Fibroblast of lung (primary cell): ENCODE measurements at regions not wholly inside any gene's neighbourhood (a gene's known extent, or its start where the extent isn't known, plus 50 kb on each side); places are given as distances from the start of the nearest gene placed in this dataset.

Experiments
- DNase-seq, 2 donors: peaks; one replicate each; pipeline versions ENCODE4 v3.0.0 to v3.0.0-alpha.2; 2010; ENCODE audit warnings: low read depth in 2 of 2
- H2AFZ ChIP-seq: 2 replicates; pipeline ENCODE4 v1.5.1; 2012; ENCODE audit warnings: low read length, control low read depth, inconsistent platforms
- H3K27ac ChIP-seq: 2 replicates; pipeline ENCODE4 v1.5.1; 2011; ENCODE audit warnings: low read length, control low read depth; ENCODE audit not compliant: insufficient read depth
- H3K27me3 ChIP-seq: 2 replicates; pipeline ENCODE4 v1.5.1; 2011; ENCODE audit warnings: mild to moderate bottlenecking, low read length; ENCODE audit not compliant: control insufficient read depth, insufficient read depth
- H3K36me3 ChIP-seq: 2 replicates; pipeline ENCODE4 v1.5.1; 2011; ENCODE audit warnings: low read length; ENCODE audit not compliant: control insufficient read depth, insufficient read depth
- H3K4me1 ChIP-seq: 2 replicates; pipeline ENCODE4 v1.5.1; 2011; ENCODE audit warnings: low read length; ENCODE audit not compliant: control insufficient read depth, insufficient read depth; ENCODE audit errors: extremely low read depth
- H3K4me2 ChIP-seq: 2 replicates; pipeline ENCODE4 v1.5.1; 2011; ENCODE audit warnings: low read length, control low read depth; ENCODE audit not compliant: insufficient read depth; ENCODE audit errors: extremely low read depth
- H3K4me3 ChIP-seq, 4 experiments: fragments of 200-600 bp in 1 of 4; sonication (generic) in 1 of 4; replicated peaks in 1 of 4; 2 replicates each; pipeline ENCODE4 v1.5.1; 2011 to 2016; ENCODE audit warnings: low read length in 4 of 4, low read depth in 3 of 4, mild to moderate bottlenecking in 3 of 4, control low read depth in 2 of 4, inconsistent platforms in 1 of 4, mixed read lengths in 1 of 4; ENCODE audit not compliant: insufficient read depth in 1 of 4; ENCODE audit errors: control extremely low read depth in 1 of 4
- H3K79me2 ChIP-seq: 2 replicates; pipeline ENCODE4 v1.5.1; 2012; ENCODE audit warnings: mild to moderate bottlenecking, low read length, inconsistent platforms; ENCODE audit not compliant: control insufficient read depth, insufficient read depth
- H3K9ac ChIP-seq: 2 replicates; pipeline ENCODE4 v1.5.1; 2011; ENCODE audit warnings: mild to moderate bottlenecking, low read length, control low read depth; ENCODE audit not compliant: insufficient read depth
- H3K9me3 ChIP-seq: 2 replicates; pipeline ENCODE4 v1.5.1; 2012; ENCODE audit warnings: low read depth, low read length; ENCODE audit not compliant: control insufficient read depth, insufficient read depth
- H4K20me1 ChIP-seq: 2 replicates; pipeline ENCODE4 v1.5.1; 2011; ENCODE audit warnings: low read length; ENCODE audit not compliant: control insufficient read depth, insufficient read depth; ENCODE audit errors: extremely low read depth
- CTCF ChIP-seq, 2 donors: IDR thresholded peaks in 1 of 2; conservative IDR thresholded peaks in 1 of 2; 1 replicate in 1 of 2; 2 replicates in 1 of 2; pipeline ENCODE4 v1.5.1; 2011 to 2012; ENCODE audit warnings: low read length in 2 of 2, control low read depth in 1 of 2, inconsistent platforms in 1 of 2, low read depth in 1 of 2, mild to moderate bottlenecking in 1 of 2
- EZH2 ChIP-seq: IDR thresholded peaks from 2 replicates; pipeline ENCODE4 v1.5.1; 2012; ENCODE audit warnings: low read length, control low read depth, mild to moderate bottlenecking; ENCODE audit errors: missing control alignments

- H3K9me3 ChIP-seq: no peaks in the 10 kb centered on the region
- H3K4me2 ChIP-seq: no peak overlapping the region
- DNase-seq: peak; percentile 25 to 84
- no peak overlapping the region for H3K27ac ChIP-seq
- no peaks in the 10 kb centered on the region for H3K27me3 ChIP-seq
- H3K4me3 ChIP-seq: no peak overlapping the region
- TF ChIP-seq CTCF (conservative IDR thresholded peaks at IDR 0.05 in 1 of 2, IDR thresholded peaks at IDR 0.05 in 1 of 2; ENCODE audit: low read depth in 1 of 2, low read length in 2 of 2) (no peak), EZH2 (no peak)
- H3K9ac ChIP-seq: no peak overlapping the region
- H2AFZ ChIP-seq: no peak overlapping the region
- no peaks in the 10 kb centered on the region for H3K4me1 ChIP-seq
- H3K36me3 ChIP-seq: no peaks in the 10 kb centered on the region
- H4K20me1 ChIP-seq: no peaks in the 10 kb centered on the region
- no peaks in the 10 kb centered on the region for H3K79me2 ChIP-seq
Observed at GRCh38 chr12:70982991-70983390, 62.5 kb upstream of the PTPRR start.

- Histone ChIP-seq H3K79me2 (no peaks in the 10 kb centered on the region), H2AFZ (no peak overlapping the region), H3K27ac (no peak overlapping the region), H3K4me1 (no peaks in the 10 kb centered on the region), H3K27me3 (no peaks in the 10 kb centered on the region), H3K4me3 (no peak overlapping the region), H3K9ac (no peak overlapping the region), H3K36me3 (no peaks in the 10 kb centered on the region), H3K9me3 (no peaks in the 10 kb centered on the region), H4K20me1 (no peaks in the 10 kb centered on the region), H3K4me2 (no peak overlapping the region)
- TF ChIP-seq EZH2 (no peak), CTCF (conservative IDR thresholded peaks at IDR 0.05 in 1 of 2, IDR thresholded peaks at IDR 0.05 in 1 of 2; ENCODE audit: low read depth in 1 of 2, low read length in 2 of 2) (no peak)
- DNase-seq: peak; percentile 35 to 82
Observed at GRCh38 chr12:70982286-70982685, 61.7 kb upstream of the PTPRR start.

GRCh38 chr12:70971001-70971794 is 50.7 kb upstream of the PTPRR start:
- H3K9me3 ChIP-seq: no peaks in the 10 kb centered on the region
- H3K4me1 ChIP-seq: no peaks in the 10 kb centered on the region
- H3K27me3 ChIP-seq: no peaks in the 10 kb centered on the region
- H3K9ac ChIP-seq: no peak overlapping the region
- TF ChIP-seq CTCF (conservative IDR thresholded peaks at IDR 0.05 in 1 of 2, IDR thresholded peaks at IDR 0.05 in 1 of 2; ENCODE audit: low read depth in 1 of 2, low read length in 2 of 2) (no peak), EZH2 (no peak)
- peak; percentile 77 to 82 for DNase-seq
- H3K4me3 ChIP-seq: peak overlapping the region in 1 of 4 experiments; percentile 2
- no peaks in the 10 kb centered on the region for H3K36me3 ChIP-seq
- H3K4me2 ChIP-seq: peak overlapping the region; percentile 30
- H3K27ac ChIP-seq: no peak overlapping the region
- no peaks in the 10 kb centered on the region for H3K79me2 ChIP-seq
- no peak overlapping the region for H2AFZ ChIP-seq
- no peaks in the 10 kb centered on the region for H4K20me1 ChIP-seq
